Peyer's patch (tissue), 4 donors: ENCODE measurements at regions not wholly inside any gene's neighbourhood (a gene's known extent, or its start where the extent isn't known, plus 50 kb on each side); places are given as distances from the start of the nearest gene placed in this dataset.

ENCODE experiments used
- DNase-seq, 3 donors: peaks; one replicate each; pipeline ENCODE4 v3.0.0-alpha.2; 2017 to 2019
- H3K27ac ChIP-seq, 4 donors: fragments of 200-600 bp; sonication (generic); one replicate each; pipeline ENCODE4 v1.5.1; 2016 to 2019
- H3K27me3 ChIP-seq, 2 donors: fragments of 200-600 bp; sonication (generic); one replicate each; pipeline ENCODE4 v1.5.1; 2019
- H3K36me3 ChIP-seq, 3 donors: fragments of 200-600 bp; sonication (generic); one replicate each; pipeline ENCODE4 v1.5.1; 2016 to 2019
- H3K4me1 ChIP-seq, 4 donors: fragments of 200-600 bp; sonication (generic); one replicate each; pipeline ENCODE4 v1.5.1; 2016 to 2019
- H3K4me3 ChIP-seq, 4 donors: fragments of 200-600 bp; sonication (generic); 1 replicate in 3 of 4; 2 replicates in 1 of 4; pipeline ENCODE4 v1.5.1; 2016 to 2019; ENCODE audit warnings: mild to moderate bottlenecking in 1 of 4
- H3K9me3 ChIP-seq, 4 donors: fragments of 200-600 bp; sonication (generic); one replicate each; pipeline ENCODE4 v1.5.1; 2016 to 2019; ENCODE audit warnings: mild to moderate bottlenecking in 1 of 4
- POLR2A ChIP-seq, 2 donors: fragments of 450-650 bp; IDR thresholded peaks; one replicate each; pipeline ENCODE4 v1.5.1; 2017; ENCODE audit warnings: antibody characterized with exemption in 2 of 2, mild to moderate bottlenecking in 2 of 2, moderate library complexity in 2 of 2
- TF ChIP-seq, protein P1 (sequence below), 6 experiments: fragments of 450-650 bp in 4 of 6; fragments of 200-600 bp in 2 of 6; sonication (generic) in 1 of 6; IDR thresholded peaks; one replicate each; pipeline ENCODE4 v1.5.1; 2017 to 2019; ENCODE audit warnings: antibody characterized with exemption in 6 of 6, mild to moderate bottlenecking in 3 of 6, moderate library complexity in 1 of 6

DNA sequence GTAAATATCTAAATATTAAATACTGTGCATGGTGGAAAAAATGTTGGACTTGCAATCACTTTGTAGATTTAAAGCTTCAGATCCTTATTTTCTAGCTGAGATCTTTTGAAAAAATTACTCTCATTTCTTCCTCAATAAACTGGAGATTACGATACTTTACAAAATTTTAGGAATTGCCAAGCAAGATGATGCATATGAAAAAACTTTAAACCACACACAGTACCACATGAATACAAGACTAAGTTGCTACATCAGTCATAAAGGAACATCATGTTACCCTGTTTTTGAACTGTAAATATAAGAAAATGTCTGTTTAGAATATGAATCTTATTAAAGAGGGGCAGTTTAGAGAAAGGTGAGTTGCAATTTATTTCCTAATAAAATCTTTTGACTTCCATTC lies 703.6 kb upstream of the NUDT12 start:
- Histone ChIP-seq H3K4me3 (no peak overlapping the region), H3K9me3 (no peaks in the 10 kb centered on the region), H3K27ac (no peak overlapping the region), H3K36me3 (no peaks in the 10 kb centered on the region), H3K27me3 (no peaks in the 10 kb centered on the region), H3K4me1 (no peaks in the 10 kb centered on the region)
- DNase-seq, result no peak
- TF ChIP-seq, protein P1, sequence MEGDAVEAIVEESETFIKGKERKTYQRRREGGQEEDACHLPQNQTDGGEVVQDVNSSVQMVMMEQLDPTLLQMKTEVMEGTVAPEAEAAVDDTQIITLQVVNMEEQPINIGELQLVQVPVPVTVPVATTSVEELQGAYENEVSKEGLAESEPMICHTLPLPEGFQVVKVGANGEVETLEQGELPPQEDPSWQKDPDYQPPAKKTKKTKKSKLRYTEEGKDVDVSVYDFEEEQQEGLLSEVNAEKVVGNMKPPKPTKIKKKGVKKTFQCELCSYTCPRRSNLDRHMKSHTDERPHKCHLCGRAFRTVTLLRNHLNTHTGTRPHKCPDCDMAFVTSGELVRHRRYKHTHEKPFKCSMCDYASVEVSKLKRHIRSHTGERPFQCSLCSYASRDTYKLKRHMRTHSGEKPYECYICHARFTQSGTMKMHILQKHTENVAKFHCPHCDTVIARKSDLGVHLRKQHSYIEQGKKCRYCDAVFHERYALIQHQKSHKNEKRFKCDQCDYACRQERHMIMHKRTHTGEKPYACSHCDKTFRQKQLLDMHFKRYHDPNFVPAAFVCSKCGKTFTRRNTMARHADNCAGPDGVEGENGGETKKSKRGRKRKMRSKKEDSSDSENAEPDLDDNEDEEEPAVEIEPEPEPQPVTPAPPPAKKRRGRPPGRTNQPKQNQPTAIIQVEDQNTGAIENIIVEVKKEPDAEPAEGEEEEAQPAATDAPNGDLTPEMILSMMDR (IDR thresholded peaks at IDR 0.05), result no peak
- TF ChIP-seq POLR2A (IDR thresholded peaks at IDR 0.05), result no peak

DNA sequence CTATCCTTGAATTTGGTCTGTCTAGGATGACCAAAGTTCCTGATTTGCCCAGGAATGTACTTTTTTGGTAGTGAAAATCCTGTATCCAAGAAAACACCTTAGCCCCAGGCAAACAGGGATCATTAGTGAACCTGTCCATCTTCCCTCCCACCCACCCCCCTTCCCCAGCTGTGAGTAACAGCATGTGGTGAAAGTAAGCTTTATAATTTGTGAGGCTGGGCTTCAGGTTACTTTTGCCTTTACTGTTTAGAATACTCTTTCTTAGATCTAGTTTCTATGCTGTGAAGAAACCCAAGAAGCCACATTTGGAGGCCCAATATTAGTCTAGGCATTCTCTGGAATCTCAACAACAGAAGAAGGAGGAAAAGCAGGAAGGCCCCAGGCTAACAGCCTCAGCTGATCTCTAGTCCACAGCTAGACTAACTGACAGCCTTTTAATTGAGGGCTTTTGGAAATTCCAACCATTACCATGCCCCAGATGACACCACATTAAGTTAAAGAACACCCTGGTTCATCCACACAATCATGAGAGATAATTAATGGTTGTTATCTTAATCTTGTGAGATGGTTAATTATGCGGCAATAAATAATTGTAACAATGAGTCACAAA lies 703.0 kb upstream of the NUDT12 start:
- Histone ChIP-seq H3K36me3 (no peaks in the 10 kb centered on the region), H3K4me3 (no peak overlapping the region), H3K9me3 (no peaks in the 10 kb centered on the region), H3K4me1 (no peaks in the 10 kb centered on the region), H3K27ac (no peak overlapping the region), H3K27me3 (no peaks in the 10 kb centered on the region)
- DNase-seq, result no peak
- TF ChIP-seq, protein P1 (IDR thresholded peaks at IDR 0.05), result no peak
- TF ChIP-seq POLR2A (IDR thresholded peaks at IDR 0.05), result no peak

GRCh38 chr5:104247260-104247659 lies 684.7 kb upstream of the NUDT12 start:
- H3K9me3 ChIP-seq, result no peaks in the 10 kb centered on the region
- no peak for DNase-seq
- no peaks in the 10 kb centered on the region for H3K36me3 ChIP-seq
- TF ChIP-seq, protein P1 (IDR thresholded peaks at IDR 0.05), result no peak
- TF ChIP-seq POLR2A (IDR thresholded peaks at IDR 0.05), result no peak
- H3K27ac ChIP-seq, result no peak overlapping the region
- no peaks in the 10 kb centered on the region for H3K27me3 ChIP-seq
- no peak overlapping the region for H3K4me3 ChIP-seq
- H3K4me1 ChIP-seq, result no peaks in the 10 kb centered on the region

DNA sequence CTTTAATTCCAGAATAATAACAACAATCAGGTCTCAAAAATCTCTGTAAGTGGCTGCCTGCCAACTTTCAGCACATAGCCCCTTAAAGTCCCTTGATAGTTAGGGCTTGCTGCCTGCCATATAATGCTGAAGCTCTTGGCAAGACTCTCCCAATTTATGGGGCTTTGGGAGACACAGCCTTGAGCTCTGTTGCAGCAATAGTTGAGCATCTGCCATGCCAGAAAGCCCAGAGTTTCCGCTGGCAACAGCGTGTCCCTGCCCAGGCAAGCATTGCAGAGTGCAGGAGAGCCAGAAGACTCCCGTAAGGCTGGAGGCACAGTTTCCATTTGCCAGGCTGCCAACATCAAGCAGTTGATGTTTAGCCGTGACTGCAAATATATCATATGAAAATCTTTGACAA lies 678.5 kb upstream of the NUDT12 start:
- TF ChIP-seq POLR2A (IDR thresholded peaks at IDR 0.05), result no peak
- TF ChIP-seq, protein P1 (IDR thresholded peaks at IDR 0.05), result no peak
- Histone ChIP-seq H3K27me3 (no peaks in the 10 kb centered on the region), H3K27ac (no peak overlapping the region), H3K4me3 (no peak overlapping the region), H3K9me3 (no peaks in the 10 kb centered on the region), H3K36me3 (no peaks in the 10 kb centered on the region), H3K4me1 (no peaks in the 10 kb centered on the region)
- no peak for DNase-seq

DNA sequence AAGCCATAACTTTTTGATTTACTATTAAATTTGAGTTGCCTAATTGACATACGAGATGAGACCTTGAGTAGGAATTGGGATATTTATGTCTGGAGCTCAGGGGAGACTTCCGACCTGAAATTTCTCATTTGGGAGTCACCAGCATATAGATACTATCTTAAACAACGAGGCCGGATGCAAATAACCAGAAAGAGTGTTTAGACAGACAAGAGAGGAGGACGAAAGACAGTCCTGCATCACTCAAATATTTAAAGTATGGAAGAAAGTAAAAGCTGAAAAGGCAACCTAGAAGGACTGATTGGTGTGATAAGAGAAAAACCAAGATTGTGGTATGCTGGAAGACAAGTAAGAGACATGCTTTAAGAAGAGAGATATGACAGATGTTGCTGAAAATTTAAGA lies 675.0 kb upstream of the NUDT12 start:
- Histone ChIP-seq H3K4me3 (no peak overlapping the region), H3K36me3 (no peaks in the 10 kb centered on the region), H3K4me1 (no peaks in the 10 kb centered on the region), H3K27ac (no peak overlapping the region), H3K9me3 (no peaks in the 10 kb centered on the region), H3K27me3 (no peaks in the 10 kb centered on the region)
- TF ChIP-seq, protein P1 (IDR thresholded peaks at IDR 0.05), result no peak
- TF ChIP-seq POLR2A (IDR thresholded peaks at IDR 0.05), result no peak
- DNase-seq, result no peak
